IPS-18c (cell line): ENCODE measurements at regions not wholly inside any gene's neighbourhood (a gene's known extent, or its start where the extent isn't known, plus 50 kb on each side); places are given as distances from the start of the nearest gene placed in this dataset.

Source experiments
- H3K4me3 ChIP-seq: 2 replicates; pipeline ENCODE4 v1.7.0; 2013; ENCODE audit warnings: low read depth, mild to moderate bottlenecking, low read length, moderate library complexity; ENCODE audit not compliant: insufficient read depth
- H3K9me3 ChIP-seq: one replicate; pipeline ENCODE4 v1.6.1; 2013; ENCODE audit warnings: mild to moderate bottlenecking, low read length, moderate library complexity; ENCODE audit not compliant: control insufficient read depth, insufficient read depth

- H3K4me3 ChIP-seq: no peak overlapping the region
- H3K9me3 ChIP-seq: no peaks in the 10 kb centered on the region
These were observed 118.9 kb downstream of the IRS1 start for GRCh38 chr2:226680719-226681118.

- Histone ChIP-seq H3K9me3 (no peaks in the 10 kb centered on the region), H3K4me3 (no peak overlapping the region)
These were observed 120.1 kb downstream of the IRS1 start for GRCh38 chr2:226679389-226680065.

- H3K4me3 ChIP-seq: no peak overlapping the region
- H3K9me3 ChIP-seq: no peaks in the 10 kb centered on the region
These were observed 121.2 kb downstream of the IRS1 start for GRCh38 chr2:226678422-226678821.

GRCh38 chr2:226677080-226677479 lies 122.5 kb downstream of the IRS1 start:
- no peaks in the 10 kb centered on the region for H3K9me3 ChIP-seq
- no peak overlapping the region for H3K4me3 ChIP-seq

- H3K4me3 ChIP-seq: no peak overlapping the region
- no peaks in the 10 kb centered on the region for H3K9me3 ChIP-seq
These were observed 123.0 kb downstream of the IRS1 start for GRCh38 chr2:226676618-226677017.

- Histone ChIP-seq H3K4me3 (no peak overlapping the region), H3K9me3 (no peaks in the 10 kb centered on the region)
These were observed 125.5 kb downstream of the IRS1 start for GRCh38 chr2:226674123-226674522.

GRCh38 chr2:226673314-226673723 lies 126.3 kb downstream of the IRS1 start:
- no peak overlapping the region for H3K4me3 ChIP-seq
- H3K9me3 ChIP-seq: no peaks in the 10 kb centered on the region

- Histone ChIP-seq H3K4me3 (no peak overlapping the region), H3K9me3 (no peaks in the 10 kb centered on the region)
These were observed 128.4 kb downstream of the IRS1 start for GRCh38 chr2:226671141-226671676.

GRCh38 chr2:226669905-226670304 lies 129.7 kb downstream of the IRS1 start:
- H3K9me3 ChIP-seq: no peaks in the 10 kb centered on the region

GRCh38 chr2:226669249-226669648 lies 130.4 kb downstream of the IRS1 start:
- Histone ChIP-seq H3K9me3 (no peaks in the 10 kb centered on the region), H3K4me3 (no peak overlapping the region)

More at GRCh38 chr2:226669905-226670304, 129.7 kb downstream of the IRS1 start:
- H3K4me3 ChIP-seq: no peak overlapping the region

- no peaks in the 10 kb centered on the region for H3K9me3 ChIP-seq
- no peak overlapping the region for H3K4me3 ChIP-seq
These were observed 131.9 kb downstream of the IRS1 start for GRCh38 chr2:226667736-226668135.

- no peak overlapping the region for H3K4me3 ChIP-seq
- no peaks in the 10 kb centered on the region for H3K9me3 ChIP-seq
These were observed 134.3 kb downstream of the IRS1 start for GRCh38 chr2:226665306-226665831.

GRCh38 chr2:226664661-226665060 lies 135.0 kb downstream of the IRS1 start:
- no peaks in the 10 kb centered on the region for H3K9me3 ChIP-seq
- H3K4me3 ChIP-seq: no peak overlapping the region

GRCh38 chr2:226664140-226664539 lies 135.5 kb downstream of the IRS1 start:
- H3K9me3 ChIP-seq: no peaks in the 10 kb centered on the region
- H3K4me3 ChIP-seq: no peak overlapping the region

GRCh38 chr2:226661789-226662545 lies 137.7 kb downstream of the IRS1 start:
- Histone ChIP-seq H3K9me3 (no peaks in the 10 kb centered on the region), H3K4me3 (no peak overlapping the region)

- Histone ChIP-seq H3K4me3 (no peak overlapping the region), H3K9me3 (no peaks in the 10 kb centered on the region)
These were observed 139.1 kb downstream of the IRS1 start for GRCh38 chr2:226660526-226660925.

GRCh38 chr2:226660124-226660523 lies 139.5 kb downstream of the IRS1 start:
- H3K9me3 ChIP-seq: no peaks in the 10 kb centered on the region
- no peak overlapping the region for H3K4me3 ChIP-seq

GRCh38 chr2:226659410-226659809 lies 140.2 kb downstream of the IRS1 start:
- no peaks in the 10 kb centered on the region for H3K9me3 ChIP-seq

More at GRCh38 chr2:226659410-226659809, 140.2 kb downstream of the IRS1 start:
- no peak overlapping the region for H3K4me3 ChIP-seq
